C4-2B (cell line): ENCODE measurements at regions not wholly inside any gene's neighbourhood (a gene's known extent, or its start where the extent isn't known, plus 50 kb on each side); places are given as distances from the start of the nearest gene placed in this dataset.
"Not testable (repeated sequence)": the region's sequence is repeated elsewhere in the genome, so short reads cannot be mapped to it uniquely, and the experiment has no call there.

ENCODE experiments used
- ZFX ChIP-seq: fragments of 450-650 bp; IDR thresholded peaks from 2 replicates; pipeline ENCODE4 v1.6.1; 2017
- TF ChIP-seq, protein P1 (sequence below): fragments of 450-650 bp; conservative IDR thresholded peaks from 2 replicates; pipeline ENCODE4 v1.5.1; 2017; ENCODE audit warnings: mild to moderate bottlenecking

DNA sequence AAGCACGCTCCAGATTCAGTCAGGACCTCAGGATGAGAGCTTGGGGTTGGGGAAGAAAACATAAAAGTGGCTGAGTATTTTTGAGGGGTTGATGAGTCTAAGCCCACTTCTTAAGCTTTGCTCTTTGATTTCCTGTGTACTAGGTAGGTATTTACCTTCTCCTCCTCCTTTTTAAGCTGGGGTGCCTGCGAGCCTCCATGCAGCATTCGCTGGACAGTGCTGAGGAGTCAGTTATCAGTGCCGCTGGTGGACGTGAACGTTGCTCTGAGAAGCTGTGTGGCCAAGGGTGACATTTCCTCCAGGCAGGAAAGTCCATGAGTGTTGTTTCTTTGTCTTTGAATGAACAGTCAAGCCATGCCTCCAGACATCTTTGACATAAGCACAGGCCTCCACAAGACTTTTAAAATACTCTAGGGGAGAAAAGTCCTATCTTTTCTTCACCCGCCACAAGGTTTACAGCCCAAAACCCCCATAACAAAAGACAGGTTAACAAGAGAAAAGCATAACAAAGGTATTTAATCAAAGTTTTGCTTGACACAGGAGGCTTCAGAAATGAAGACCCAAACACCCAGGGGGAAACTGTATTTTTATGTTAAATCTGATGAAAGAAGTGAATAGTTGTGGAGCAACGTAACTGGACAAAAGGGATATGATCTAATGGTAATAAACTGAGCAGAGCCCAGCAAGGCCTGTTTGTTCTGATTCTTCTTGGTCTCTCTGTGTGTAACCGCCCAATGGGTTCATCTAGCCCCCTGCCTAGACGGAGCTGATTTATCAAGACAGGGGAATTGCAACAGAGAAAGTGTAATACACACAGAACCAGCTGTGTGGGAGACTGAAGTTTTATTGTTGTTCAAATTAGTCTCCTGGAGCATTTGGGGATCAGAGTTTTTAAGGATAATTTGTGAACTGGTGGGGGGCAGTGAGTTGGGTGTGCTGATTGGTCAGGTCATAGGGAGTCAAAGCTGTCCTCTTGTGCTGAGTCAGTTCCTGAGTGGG is 217.9 kb downstream of the SPATA31A1 start:
- TF ChIP-seq, protein P1, sequence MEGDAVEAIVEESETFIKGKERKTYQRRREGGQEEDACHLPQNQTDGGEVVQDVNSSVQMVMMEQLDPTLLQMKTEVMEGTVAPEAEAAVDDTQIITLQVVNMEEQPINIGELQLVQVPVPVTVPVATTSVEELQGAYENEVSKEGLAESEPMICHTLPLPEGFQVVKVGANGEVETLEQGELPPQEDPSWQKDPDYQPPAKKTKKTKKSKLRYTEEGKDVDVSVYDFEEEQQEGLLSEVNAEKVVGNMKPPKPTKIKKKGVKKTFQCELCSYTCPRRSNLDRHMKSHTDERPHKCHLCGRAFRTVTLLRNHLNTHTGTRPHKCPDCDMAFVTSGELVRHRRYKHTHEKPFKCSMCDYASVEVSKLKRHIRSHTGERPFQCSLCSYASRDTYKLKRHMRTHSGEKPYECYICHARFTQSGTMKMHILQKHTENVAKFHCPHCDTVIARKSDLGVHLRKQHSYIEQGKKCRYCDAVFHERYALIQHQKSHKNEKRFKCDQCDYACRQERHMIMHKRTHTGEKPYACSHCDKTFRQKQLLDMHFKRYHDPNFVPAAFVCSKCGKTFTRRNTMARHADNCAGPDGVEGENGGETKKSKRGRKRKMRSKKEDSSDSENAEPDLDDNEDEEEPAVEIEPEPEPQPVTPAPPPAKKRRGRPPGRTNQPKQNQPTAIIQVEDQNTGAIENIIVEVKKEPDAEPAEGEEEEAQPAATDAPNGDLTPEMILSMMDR: not testable (repeated sequence)
- not testable (repeated sequence) for TF ChIP-seq ZFX
